ENCODE measurements at regions not wholly inside any gene's neighbourhood (a gene's known extent, or its start where the extent isn't known, plus 50 kb on each side); places are given as distances from the start of the nearest gene placed in this dataset.

DNA sequence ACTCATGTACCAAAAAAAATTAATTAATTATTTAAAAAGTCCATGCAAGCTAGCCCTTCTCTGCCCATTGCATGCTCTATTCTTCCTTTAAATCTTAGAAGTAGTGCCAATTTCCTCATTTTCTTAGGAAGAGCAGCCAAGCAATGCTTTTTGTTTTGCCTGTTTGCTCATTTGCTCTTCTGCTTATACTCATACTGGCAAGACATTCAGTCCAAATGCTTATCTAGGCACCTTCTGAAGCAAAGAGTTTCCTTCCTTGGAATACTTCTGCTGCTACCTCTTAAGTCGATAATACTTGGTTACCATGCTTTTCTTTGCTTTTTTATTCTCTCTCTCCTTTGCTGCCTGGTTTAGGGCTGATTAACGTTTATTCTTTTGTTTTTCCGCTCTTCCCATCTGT is 1318.3 kb downstream of the AACS start:
- no peak for DNase-seq (ENCODE audit: low spot score)

DNA sequence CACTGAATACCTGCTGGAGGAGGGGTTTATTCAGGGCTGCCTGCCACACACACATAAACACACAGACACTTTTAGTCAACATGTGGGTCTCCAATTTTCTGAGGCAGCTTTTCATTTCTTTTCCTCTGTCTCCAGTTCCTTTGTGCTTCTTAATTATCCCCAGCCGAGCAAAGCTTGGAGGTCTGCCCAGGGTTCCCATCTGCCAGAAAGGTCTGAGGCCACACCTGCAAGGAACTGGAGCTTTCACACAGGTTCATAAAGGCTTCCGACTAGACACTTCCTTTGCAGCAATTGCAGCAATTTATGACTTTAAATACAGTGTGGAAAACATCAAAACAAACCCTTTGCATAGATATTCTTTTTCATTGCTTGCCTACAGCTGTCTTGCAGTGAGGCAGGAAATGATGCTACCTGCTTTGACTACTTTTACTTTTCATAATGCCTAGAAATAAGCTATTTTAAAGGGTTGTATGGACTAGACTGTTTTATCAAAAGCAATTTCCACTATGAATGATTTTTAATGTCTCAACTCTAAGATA is 1318.9 kb downstream of the AACS start:
- DNase-seq (ENCODE audit: low spot score): no peak

DNA sequence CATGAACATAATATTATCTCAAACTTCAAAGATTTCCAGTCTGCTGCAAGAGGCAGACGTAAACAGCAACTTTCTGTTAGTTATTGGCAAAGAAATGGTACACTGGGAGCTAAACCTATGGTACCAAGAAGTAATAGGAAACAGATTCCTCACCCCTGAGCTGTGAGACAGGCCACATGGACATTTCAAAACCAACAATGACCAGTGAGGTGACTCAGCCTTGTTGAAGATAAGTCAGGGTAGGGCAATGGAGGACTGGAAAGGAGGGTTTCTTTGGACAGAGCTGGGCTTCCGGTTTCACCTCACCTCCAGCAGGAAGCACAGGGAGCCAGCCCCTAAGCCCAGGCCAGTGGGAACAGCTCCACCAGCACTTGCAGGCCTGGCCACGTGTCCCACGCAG is 1320.5 kb downstream of the AACS start:
- no peak for DNase-seq (ENCODE audit: low spot score)

DNA sequence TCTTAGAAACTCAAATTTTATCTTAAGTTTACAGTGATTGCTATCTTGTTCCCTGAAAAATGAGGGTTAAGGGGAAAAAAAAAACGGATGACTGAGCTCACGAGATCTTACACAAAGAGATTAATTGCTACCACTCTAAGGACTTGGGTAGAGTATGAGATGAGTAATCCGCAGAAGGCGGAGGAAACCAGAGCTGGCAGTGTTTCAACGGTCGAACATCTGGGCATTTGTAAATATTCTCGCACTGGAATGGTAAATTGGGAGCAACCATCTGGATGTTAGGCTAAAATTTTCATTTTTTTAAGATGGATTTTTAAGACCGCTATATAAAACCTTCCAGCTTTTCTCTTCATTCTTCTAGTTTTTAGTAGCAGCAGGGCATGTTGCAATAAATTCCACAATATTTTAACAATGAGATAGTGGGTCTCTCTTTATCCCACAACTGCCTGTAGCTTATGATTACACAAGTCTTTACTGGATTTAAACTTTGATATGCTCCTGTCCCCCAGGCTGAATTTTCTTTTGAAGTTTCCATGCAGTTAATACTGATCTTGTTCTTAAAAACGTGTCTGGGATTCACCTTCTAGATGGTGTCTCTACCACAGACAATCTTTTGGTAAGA is 1324.1 kb downstream of the AACS start:
- no peak for DNase-seq (ENCODE audit: low spot score)

DNA sequence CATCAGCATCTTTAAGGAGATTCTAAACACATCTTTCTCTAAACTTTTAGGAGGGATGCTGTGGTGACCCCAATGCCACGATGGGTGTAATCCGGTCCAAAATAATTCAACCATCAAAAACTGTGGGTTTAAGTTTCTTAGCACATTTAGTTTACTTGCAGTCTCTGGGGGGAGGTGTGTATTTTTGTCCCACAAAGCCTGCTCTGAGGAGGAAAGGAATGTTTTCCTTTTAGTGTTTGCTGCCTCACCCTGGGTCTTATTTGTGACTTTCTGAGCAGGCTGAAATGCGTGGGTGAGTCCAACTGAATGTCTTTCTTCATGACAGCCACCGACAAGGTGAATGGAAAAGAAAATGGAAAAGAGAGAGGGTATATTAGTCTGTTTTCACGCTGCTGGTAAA is 1324.7 kb downstream of the AACS start:
- no peak for DNase-seq (ENCODE audit: low spot score)

DNA sequence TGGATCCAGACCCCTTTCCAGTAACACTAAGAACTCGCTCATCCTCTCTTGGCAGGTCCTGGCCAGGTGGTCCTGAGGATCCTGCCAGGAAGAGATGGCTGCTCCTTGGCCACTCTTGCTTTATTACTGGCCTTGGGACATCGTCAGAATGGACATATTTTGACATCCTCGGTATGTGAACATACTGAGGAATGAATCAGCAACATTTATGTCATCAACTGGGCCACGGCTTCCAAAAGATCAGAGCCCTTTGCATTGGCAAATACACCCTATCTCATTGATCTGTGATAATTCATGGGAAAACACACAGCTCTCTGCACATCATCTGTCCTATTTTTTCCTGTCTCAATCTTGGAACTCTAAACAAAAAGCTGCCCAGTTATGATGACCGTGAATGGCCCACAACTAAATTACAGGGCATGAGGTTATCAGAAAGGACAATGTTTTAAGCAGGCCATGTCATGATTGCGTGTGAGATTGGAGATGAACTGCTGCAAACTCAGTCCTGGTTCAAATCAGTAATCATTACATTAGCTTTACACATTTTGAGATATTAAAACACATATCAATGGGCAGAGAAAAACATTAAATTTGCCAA is 1325.8 kb downstream of the AACS start:
- no peak for DNase-seq (ENCODE audit: low spot score)

DNA sequence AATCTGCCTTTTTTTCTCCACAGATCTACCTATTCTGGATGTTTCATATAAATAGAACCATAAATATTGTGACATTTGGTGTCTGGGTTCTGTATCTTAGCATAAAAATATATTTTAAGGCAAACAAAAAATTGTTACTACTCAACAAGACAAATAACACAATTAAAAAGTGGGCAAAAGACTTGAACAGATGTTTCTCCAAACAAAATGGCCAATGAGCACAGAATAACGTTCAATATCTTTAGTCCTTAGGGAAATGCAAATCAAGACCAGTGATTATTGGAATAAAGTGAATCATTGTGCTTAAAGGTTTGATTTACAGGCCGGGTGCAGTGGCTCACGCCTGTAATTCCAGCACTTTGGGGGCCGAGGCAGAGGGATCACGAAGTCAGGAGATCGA is 1331.3 kb downstream of the AACS start:
- no peak for DNase-seq (ENCODE audit: low spot score)

DNA sequence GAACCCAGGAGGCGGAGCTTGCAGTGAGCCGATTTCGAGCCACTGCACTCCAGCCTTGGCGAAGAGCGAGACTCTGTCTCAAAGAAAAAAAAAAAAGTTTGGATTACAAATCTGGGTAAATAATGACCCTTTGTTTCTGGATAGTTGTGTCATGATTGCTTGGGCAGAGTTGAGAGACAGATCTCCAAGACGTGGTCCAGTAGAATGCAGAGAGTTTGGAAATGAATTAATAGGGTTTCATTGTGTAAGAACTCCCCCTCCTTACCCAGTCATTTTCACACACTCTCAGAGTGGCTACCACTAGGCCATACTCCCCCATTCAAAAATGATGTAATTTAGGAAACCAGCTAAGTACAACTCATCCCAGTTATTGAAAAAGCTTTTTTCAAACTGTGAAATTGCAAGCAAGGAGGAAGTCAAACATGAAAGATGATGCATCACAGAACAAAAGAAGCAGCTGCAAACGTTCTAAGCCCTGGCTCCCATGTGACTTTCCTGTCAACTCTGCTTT is 1331.9 kb downstream of the AACS start:
- DNase-seq (ENCODE audit: low spot score): no peak

DNA sequence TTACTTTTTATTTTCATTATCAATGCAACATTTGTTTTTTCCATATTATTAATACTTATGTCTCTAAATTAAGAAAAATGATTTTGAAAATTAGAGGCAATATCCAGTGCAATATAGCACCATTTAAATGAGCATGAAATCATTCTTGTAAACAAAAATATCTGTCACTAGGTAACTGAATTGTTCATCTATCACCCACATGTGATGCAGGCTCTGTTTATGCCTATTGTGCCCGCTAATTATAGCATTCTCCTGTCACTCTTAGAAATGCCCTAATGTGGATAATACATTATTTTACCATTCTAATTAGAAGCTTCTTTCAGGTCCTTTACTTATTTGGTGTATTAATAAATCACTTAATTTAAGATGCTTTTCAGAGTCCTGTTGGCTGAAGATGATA is 1332.4 kb downstream of the AACS start:
- DNase-seq (ENCODE audit: low spot score): no peak

DNA sequence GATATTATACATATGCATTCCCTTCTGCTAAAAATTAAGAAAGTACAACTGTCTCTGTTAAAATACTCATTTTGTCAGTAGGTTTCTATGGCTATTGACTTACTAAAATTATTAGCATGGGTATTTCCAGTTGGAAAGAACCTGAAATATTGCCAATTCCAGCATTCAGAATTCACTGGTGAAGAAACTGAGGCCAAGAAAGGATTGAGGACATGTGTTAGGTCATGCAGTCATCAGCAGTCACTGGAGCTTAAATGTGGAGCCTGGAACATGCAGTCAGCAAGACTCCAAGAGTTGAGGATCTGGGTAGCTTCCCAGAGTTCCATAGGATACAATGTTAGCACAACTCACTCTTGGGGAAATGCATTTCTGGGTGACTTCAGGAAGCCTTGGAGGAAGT is 1335.6 kb downstream of the AACS start:
- DNase-seq (ENCODE audit: low spot score): no peak

DNA sequence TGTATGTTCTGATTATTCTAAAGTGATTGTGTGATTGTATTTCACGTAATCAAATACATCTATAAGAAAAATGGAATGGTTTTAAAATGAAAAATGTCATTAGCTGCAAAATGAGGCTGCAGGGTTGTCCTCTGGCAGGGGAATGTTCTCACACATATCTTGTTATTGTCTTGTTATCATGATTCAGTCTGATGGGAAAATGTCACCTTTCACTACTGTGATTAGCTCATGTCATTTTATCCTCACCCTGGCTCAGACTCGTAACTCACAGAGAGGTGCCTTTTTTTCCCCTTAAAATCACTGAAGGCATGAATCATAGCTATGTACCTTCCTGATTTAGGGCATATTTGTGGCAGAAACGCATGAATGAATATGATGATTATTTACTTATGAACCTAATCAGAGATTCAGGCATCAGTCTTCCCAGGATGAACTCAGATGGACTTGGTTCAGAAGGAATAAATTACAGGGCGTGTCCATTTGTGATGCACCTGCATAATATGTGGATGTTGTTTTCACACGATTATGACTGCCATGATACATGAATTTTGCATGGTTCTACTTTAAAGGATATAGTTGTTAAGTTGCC is 1339.2 kb downstream of the AACS start:
- no peak for DNase-seq (ENCODE audit: low spot score)

DNA sequence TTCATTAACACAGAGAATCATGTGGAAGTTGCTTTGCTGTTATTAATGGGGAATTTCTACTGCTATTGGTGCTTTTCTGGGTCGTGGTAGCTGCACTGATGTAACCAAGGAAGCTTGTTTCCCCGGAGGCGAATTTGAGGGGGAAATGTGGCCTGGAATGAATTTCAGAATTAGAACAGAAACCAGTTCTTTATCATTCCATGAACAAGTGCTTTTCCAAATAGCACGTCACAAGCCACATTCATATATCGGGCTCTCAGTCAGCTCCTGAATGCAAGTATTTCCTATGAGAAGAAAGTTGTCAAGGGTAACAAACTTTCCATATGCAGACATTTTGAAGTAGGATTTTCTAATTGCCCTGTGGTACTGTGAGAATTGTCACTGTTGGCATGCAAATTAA is 1353.2 kb downstream of the AACS start:
- no peak for DNase-seq (ENCODE audit: low spot score)

DNA sequence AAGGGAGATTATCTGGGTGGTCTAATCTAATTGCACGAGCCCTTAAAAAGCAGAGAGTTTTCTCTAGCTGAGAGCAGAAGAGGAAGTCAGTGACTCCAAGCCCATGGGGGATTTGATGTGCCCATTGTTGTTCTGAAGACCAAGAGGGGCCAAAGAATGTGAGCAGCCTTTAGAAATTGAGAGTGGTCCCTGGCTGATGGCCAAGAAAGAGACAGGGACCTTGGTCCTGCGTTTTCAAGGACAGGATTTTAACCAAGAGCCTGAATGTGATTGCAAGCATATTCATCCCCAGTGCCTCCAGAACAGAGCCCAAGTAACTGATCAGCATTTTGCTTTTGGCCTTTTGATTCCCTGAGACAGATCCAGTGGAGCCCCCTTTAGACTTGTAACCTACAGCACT is 1353.9 kb downstream of the AACS start:
- no peak for DNase-seq (ENCODE audit: low spot score)

DNA sequence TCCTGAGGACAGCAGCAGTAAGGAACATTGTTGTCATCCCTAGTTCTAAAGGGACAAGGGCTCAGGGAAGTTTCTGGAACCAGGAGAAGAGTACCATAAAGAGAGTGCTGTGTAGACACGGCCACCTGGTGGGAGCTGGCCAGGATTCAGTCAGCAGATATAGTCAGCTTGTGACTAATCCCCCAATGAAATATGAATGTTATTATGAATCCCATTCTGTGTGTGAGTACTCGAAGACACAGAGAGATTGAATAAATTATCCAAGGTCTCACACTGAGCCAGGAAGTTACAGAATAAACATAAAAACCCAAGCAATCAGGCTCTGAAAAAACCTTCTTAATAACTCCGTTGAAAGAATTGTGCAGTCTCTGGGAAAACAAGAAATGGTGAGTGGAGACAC is 1359.5 kb downstream of the AACS start:
- DNase-seq (ENCODE audit: low spot score): no peak

DNA sequence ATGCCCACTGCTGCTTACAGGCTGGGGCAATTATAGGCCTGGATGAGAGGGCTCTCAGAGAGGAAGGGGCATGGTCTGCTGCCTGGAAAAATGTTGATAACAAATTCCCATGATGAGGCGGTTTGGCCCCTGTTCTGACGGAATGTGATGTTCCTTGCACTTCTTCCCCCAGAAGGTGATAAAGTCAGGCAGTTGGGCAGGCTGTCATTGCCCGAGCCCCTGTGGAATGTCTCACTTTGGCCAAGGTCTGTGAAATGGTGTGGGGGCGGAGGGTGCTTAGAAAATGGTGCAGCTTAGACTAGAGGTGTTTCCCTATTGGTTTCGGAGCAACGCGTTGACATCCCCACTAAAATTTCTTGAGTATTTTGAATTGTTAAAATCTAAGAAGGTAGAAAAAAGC is 1360.0 kb downstream of the AACS start:
- no peak for DNase-seq (ENCODE audit: low spot score)

DNA sequence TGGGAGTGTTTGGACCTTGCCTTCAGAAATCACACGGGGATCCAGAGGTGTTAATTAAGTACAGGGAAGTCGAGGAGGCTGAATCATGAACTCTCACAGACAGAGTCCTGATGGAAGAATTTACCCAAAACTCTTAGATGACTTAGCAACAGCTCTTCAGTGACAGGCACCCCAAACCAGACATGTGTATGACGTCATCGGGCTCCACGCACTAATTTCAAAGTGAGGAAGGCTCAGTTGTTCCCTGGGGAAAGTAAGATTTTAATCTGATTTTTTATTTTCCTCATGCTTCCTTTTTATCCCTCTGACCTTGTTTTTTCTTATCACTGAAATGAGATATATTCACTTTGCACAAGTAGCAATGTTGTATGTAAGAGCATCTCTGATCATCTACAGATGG is 1363.5 kb downstream of the AACS start:
- no peak for DNase-seq (ENCODE audit: low spot score)

DNA sequence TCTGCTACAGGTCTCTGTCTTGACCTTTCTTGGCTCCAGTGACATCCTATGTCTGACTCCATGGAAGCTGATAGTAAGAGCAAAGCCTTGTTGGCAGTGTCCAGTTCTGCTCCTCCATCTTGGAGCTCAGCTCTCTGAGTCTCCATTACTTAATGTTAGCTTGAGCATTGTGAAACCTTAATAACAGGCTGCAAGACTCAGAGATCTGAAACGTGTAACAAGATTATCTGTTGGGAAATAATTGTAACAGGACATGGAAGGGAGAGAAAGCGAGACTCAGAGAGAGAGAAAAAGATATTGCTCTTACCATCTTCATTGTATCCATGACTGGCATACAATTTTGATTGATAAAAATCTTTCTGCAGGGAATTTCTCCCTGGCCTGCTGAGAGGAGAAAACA is 1365.7 kb downstream of the AACS start:
- no peak for DNase-seq (ENCODE audit: low spot score)

DNA sequence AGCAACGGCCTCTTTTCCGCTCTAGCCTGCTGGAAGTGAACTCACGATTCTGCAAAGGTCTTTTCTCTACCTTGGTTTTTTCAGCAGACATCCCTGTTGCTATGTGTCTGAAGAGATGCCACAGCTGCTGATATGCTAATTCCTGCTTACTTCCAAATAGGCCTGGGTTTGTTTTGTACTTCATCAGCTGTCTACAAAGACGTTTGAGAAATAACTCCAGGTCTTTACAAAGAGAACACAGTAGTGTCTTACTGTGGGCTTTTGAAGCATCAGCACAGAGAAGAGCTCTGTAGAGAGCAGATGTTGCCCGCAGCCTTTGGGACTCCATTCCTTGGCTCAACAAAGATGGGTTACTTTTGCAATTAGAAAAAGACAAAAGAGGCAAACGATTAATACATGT is 1366.5 kb downstream of the AACS start:
- no peak for DNase-seq (ENCODE audit: low spot score)

DNA sequence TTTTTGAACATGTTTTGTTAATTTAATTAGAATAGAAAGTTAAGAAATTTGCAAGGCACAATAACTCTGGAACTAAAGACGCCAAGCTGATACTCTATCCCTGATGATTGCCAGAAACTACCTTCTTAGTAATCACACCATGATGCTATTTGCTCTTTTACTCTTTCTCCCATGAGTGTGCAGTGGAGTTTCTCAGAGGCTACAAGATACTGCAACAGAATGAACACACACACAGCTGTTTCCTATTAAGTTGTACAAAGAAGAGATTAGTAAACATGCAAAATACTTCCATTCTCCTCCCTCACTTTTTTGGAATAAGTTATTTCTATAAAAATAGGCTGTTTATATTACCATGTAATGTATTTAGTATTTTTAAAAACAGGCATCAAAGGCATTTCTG is 1367.5 kb downstream of the AACS start:
- no peak for DNase-seq (ENCODE audit: low spot score)

DNA sequence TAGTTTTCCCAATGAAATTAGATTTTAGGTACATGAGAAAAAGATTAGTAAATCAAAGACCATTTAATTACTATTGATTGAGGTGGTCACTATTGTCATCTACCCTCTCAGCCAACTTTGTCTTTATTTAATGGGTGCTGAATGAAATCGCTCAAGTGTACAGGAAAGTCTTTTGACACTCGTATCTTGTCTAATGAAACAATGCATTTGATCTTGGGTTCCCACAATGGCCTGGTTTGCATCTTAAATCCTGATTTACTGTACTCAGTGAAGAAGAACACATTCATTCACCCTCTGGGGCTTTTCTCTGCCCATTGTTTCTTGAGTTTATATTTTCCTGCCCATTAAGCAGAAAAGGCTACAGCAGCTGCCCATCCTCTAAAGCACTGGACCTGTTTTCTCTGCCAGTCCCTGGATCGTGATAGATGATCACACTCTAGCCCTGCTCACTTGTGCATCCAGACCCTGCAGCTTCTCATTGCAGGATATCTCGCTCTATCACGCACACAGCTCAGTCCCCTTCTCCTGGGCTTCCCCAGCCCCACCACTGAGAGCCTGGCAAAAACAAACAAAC is 1369.3 kb downstream of the AACS start:
- no peak for DNase-seq (ENCODE audit: low spot score)

DNA sequence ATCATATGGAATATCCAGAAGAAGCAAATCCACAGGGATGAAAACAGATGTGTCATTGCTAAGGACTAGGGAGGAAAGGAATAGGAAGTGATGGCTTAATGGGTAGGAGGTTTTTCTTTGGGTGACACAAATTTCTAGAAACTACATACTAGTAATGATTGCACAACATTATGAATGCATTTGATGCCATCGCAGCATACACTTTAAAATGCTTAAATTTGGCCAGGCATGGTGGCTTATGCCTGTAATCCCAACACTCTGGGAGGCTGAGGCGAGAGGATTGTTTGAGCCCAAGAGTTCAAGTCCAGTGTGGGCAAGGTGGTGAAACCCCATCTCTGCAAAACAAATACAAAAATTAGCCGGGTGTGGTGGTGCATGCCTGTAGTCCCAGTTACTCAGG is 1370.8 kb downstream of the AACS start:
- DNase-seq (ENCODE audit: low spot score): no peak

DNA sequence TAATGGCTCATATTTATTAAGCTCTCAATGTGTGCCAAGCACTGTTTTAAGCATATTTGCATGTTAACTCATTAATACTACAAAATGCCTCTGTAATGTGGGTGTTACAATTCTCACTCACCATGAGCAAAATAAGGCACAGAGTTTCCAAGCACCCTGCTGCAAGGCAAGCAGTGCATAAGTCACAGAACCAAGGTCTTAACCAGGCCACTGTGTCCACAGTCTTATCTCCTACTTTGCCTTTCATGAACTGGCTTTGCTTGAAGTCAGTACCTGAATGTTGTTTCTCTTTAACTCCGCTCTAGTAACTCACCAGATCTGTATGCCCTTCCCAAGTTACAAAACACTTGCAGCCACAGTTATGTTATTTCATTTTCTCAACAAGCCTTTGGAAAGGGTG is 1372.7 kb downstream of the AACS start:
- DNase-seq (ENCODE audit: low spot score): no peak

DNA sequence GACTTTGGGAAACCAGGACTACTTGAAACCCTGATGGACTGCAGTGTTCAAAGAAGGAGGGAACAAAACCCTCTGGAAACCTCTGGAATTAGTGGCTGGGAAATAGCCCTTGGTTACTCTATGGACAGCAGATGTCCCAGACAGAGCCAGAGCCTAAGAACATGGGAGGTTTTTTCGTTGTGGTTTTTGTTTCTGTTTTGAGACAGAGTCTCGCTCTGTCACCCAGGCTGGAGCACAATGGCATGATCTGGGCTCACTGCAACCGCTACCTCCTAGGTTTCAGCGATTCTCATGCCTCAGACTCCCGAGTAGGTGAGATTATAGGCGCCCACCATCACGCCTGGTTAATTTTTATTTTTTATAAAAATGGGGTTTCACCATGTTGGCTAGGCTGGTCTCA is 1378.7 kb downstream of the AACS start:
- no peak for DNase-seq (ENCODE audit: low spot score)

Data from AG08396 (cell line).